K562 (cell line): ENCODE measurements at regions not wholly inside any gene's neighbourhood (a gene's known extent, or its start where the extent isn't known, plus 50 kb on each side); places are given as distances from the start of the nearest gene placed in this dataset.

Source experiments
- CTCF ChIP-seq, 3 experiments: IDR thresholded peaks in 2 of 3; conservative IDR thresholded peaks in 1 of 3; 2 replicates each; pipeline ENCODE4 v1.5.1; 2011 to 2012; ENCODE audit warnings: low read length in 3 of 3, mild to moderate bottlenecking in 3 of 3, control low read depth in 2 of 3, improper control_type of control experiment in 1 of 3, inconsistent platforms in 1 of 3, low read depth in 1 of 3, mixed read lengths in 1 of 3, moderate library complexity in 1 of 3; ENCODE audit not compliant: insufficient read depth in 2 of 3
- SETDB1 ChIP-seq: IDR thresholded peaks from one replicate; pipeline ENCODE4 v1.6.1; 2012; ENCODE audit warnings: low read length, control low read depth, inconsistent platforms

GRCh38 chr18:30514059-30514458 is 528.5 kb downstream of the DSC3 start:
- TF ChIP-seq CTCF (IDR thresholded peaks at IDR 0.05 in 2 of 3, conservative IDR thresholded peaks at IDR 0.05 in 1 of 3; ENCODE audit: insufficient read depth in 2 of 3, low read depth in 1 of 3, low read length in 3 of 3) (no peak), SETDB1 (no peak)
